ENCODE measurements at regions not wholly inside any gene's neighbourhood (a gene's known extent, or its start where the extent isn't known, plus 50 kb on each side); places are given as distances from the start of the nearest gene placed in this dataset.

DNA sequence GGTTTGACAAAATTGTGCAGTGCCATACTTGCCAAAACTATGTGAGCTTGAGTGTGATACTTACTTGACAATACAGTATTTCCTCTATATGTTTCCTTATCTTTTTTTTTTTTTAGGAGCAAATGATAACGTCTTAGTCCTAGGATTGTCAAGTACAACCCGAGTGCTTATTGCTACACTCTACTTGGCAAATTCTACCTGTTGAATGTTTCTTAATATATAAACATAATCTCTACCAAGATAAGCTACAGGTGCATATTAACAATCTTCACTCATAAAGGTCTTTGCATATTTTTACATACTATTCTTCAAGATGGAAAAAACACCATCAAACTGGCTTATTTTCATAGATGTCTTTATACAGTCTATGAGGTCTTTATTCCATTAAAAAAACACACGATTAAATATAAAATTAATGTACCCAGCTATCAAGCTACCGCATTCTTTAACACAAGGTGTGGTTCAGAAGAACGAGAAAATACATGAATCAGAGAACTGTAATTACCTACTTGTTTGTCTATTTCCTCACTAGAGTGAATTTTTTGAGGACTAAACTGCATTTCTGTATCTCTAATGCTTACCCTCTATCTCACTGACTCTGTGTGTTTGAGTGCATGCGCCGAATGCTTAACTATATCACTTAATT is 76.1 kb upstream of the PDSS1 start:
- H3K4me1 ChIP-seq (ENCODE audit: control insufficient read depth, extremely low read depth, insufficient read depth, low read length), result peaks cover 9% of the 10 kb centered on the region
- no peaks in the 10 kb centered on the region for H4K20me1 ChIP-seq (ENCODE audit: control insufficient read depth, extremely low read depth, insufficient read depth, low read length)
- DNase-seq (ENCODE audit: low read depth, low spot score), result no peak
- no peaks in the 10 kb centered on the region for H3K9me3 ChIP-seq (ENCODE audit: control insufficient read depth, low read depth, low read length)
- H3K9me1 ChIP-seq (ENCODE audit: control insufficient read depth, extremely low read depth, insufficient read depth, low read length), result no peaks in the 10 kb centered on the region
- no peak for TF ChIP-seq EZH2 (IDR thresholded peaks at IDR 0.05; ENCODE audit: low read length)
- TF ChIP-seq, protein P1, sequence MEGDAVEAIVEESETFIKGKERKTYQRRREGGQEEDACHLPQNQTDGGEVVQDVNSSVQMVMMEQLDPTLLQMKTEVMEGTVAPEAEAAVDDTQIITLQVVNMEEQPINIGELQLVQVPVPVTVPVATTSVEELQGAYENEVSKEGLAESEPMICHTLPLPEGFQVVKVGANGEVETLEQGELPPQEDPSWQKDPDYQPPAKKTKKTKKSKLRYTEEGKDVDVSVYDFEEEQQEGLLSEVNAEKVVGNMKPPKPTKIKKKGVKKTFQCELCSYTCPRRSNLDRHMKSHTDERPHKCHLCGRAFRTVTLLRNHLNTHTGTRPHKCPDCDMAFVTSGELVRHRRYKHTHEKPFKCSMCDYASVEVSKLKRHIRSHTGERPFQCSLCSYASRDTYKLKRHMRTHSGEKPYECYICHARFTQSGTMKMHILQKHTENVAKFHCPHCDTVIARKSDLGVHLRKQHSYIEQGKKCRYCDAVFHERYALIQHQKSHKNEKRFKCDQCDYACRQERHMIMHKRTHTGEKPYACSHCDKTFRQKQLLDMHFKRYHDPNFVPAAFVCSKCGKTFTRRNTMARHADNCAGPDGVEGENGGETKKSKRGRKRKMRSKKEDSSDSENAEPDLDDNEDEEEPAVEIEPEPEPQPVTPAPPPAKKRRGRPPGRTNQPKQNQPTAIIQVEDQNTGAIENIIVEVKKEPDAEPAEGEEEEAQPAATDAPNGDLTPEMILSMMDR (optimal IDR thresholded peaks at IDR 0.05 in 1 of 3, IDR thresholded peaks at IDR 0.05 in 1 of 3, conservative IDR thresholded peaks at IDR 0.05 in 1 of 3; ENCODE audit: extremely low read depth in 1 of 3, insufficient read depth in 2 of 3, low read length in 3 of 3), result no peak
- H3K4me2 ChIP-seq (ENCODE audit: control insufficient read depth, extremely low read depth, insufficient read depth, low read depth, low read length), result peak overlapping the region; percentile 90
- H3K9ac ChIP-seq (ENCODE audit: control insufficient read depth, extremely low read depth, insufficient read depth, low read length), result peak overlapping the region; percentile 40
- no peaks in the 10 kb centered on the region for H3K79me2 ChIP-seq (ENCODE audit: control insufficient read depth, insufficient read depth, low read length)
- H3K36me3 ChIP-seq (ENCODE audit: control insufficient read depth in 2 of 2, extremely low read depth in 1 of 2, insufficient read depth in 2 of 2, low read length in 2 of 2), result no peaks in the 10 kb centered on the region
- no peaks in the 10 kb centered on the region for H3K27me3 ChIP-seq (ENCODE audit: control insufficient read depth, extremely low read depth, insufficient read depth, low read length)
- H3K27ac ChIP-seq (ENCODE audit: control insufficient read depth, insufficient read depth, low read length), result peak overlapping the region; percentile 36
- H3K4me3 ChIP-seq (ENCODE audit: control insufficient read depth in 2 of 3, extremely low read depth in 1 of 3, insufficient read depth in 2 of 3, low read depth in 1 of 3, low read length in 3 of 3), result peak overlapping the region in 1 of 3 experiments; percentile 69
- dilution Hi-C loops (cut with MboI; ENCODE audit: extremely low pct_ligation_motif_present, low sequenced_read_pairs), result no loop called here
- no peak for FAIRE-seq
- H2AFZ ChIP-seq (ENCODE audit: control insufficient read depth, low read length), result peak overlapping the region; percentile 70

DNA sequence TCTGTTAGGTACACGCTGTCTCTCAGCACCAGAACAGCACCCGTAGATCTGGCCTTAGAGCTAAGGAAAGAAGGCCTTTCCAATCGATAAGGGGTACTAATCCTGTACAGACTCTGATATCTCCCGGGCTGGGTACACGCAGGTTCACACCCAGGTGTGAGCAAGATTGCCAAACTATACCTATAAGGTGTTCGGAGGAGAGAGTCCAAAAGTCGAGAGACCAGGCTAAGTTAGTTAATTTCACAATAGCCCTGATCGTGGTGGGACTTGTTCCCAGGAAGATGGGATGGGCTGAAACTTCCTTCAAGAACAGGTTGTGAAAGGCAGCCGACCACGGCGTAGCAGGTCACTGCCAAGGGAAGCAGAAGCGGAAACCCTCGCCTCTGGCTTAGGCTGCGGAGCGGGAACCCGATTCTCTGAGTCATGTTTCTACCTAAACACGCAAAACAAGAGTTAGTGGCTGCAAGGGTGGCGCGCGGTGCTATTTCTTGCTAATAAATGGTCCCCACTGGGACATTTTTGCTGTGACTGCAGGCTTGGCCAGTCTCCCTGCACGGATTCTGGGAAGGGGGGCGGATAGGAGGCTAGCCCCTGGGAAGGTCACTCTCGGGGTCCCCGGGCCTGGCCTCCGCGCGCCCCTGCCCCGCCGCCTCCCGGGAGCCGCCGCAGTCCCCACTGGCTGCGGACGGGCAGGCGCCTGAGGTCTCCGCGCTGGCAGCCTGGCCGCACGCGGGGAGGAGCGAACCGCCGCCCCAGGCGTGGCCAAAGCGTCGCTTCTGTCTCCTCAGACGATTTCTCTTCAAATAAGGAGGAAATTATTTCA is 75.4 kb upstream of the PDSS1 start:
- no peak for DNase-seq (ENCODE audit: low read depth, low spot score)

More for the DNA sequence above, 75.4 kb upstream of the PDSS1 start:
- Histone ChIP-seq H3K36me3 (ENCODE audit: control insufficient read depth in 2 of 2, extremely low read depth in 1 of 2, insufficient read depth in 2 of 2, low read length in 2 of 2) (no peaks in the 10 kb centered on the region), H2AFZ (ENCODE audit: control insufficient read depth, low read length) (peak overlapping the region; percentile 70), H3K4me3 (ENCODE audit: control insufficient read depth in 2 of 3, extremely low read depth in 1 of 3, insufficient read depth in 2 of 3, low read depth in 1 of 3, low read length in 3 of 3) (peak overlapping the region; percentile 24 to 69 (median 56)), H4K20me1 (ENCODE audit: control insufficient read depth, extremely low read depth, insufficient read depth, low read length) (no peaks in the 10 kb centered on the region), H3K9me1 (ENCODE audit: control insufficient read depth, extremely low read depth, insufficient read depth, low read length) (no peaks in the 10 kb centered on the region), H3K27ac (ENCODE audit: control insufficient read depth, insufficient read depth, low read length) (peak overlapping the region; percentile 36), H3K9me3 (ENCODE audit: control insufficient read depth, low read depth, low read length) (no peaks in the 10 kb centered on the region), H3K4me1 (ENCODE audit: control insufficient read depth, extremely low read depth, insufficient read depth, low read length) (peaks cover 9% of the 10 kb centered on the region), H3K4me2 (ENCODE audit: control insufficient read depth, extremely low read depth, insufficient read depth, low read depth, low read length) (peak overlapping the region; percentile 90), H3K27me3 (ENCODE audit: control insufficient read depth, extremely low read depth, insufficient read depth, low read length) (no peaks in the 10 kb centered on the region), H3K79me2 (ENCODE audit: control insufficient read depth, insufficient read depth, low read length) (no peaks in the 10 kb centered on the region), H3K9ac (ENCODE audit: control insufficient read depth, extremely low read depth, insufficient read depth, low read length) (peak overlapping the region; percentile 40)
- peak; percentile 52 for FAIRE-seq
- dilution Hi-C loops (cut with MboI; ENCODE audit: extremely low pct_ligation_motif_present, low sequenced_read_pairs), result no loop called here
- TF ChIP-seq EZH2 (IDR thresholded peaks at IDR 0.05; ENCODE audit: low read length), result no peak
- TF ChIP-seq, protein P1 (optimal IDR thresholded peaks at IDR 0.05 in 1 of 3, IDR thresholded peaks at IDR 0.05 in 1 of 3, conservative IDR thresholded peaks at IDR 0.05 in 1 of 3; ENCODE audit: extremely low read depth in 1 of 3, insufficient read depth in 2 of 3, low read length in 3 of 3), result no peak

Data from keratinocyte (primary cell).